Stomach (tissue), 8 donors: ENCODE measurements at regions not wholly inside any gene's neighbourhood (a gene's known extent, or its start where the extent isn't known, plus 50 kb on each side); places are given as distances from the start of the nearest gene placed in this dataset.

Source experiments
- DNase-seq, 2 donors: peaks; one replicate each; pipeline versions ENCODE4 v3.0.0 to v3.0.0-alpha.2; 2013 to 2019
- H3K27ac ChIP-seq, 5 donors: fragments of 200-600 bp in 4 of 5; sonication (generic) in 4 of 5; one replicate each; pipeline ENCODE4 v1.5.1; 2013 to 2019; ENCODE audit warnings: mild to moderate bottlenecking in 1 of 5, moderate library complexity in 1 of 5
- H3K27me3 ChIP-seq, 3 donors: fragments of 200-600 bp; sonication (generic); one replicate each; pipeline ENCODE4 v1.5.1; 2017 to 2019; ENCODE audit warnings: mixed run types in 1 of 3
- H3K36me3 ChIP-seq, 4 donors: fragments of 200-600 bp; sonication (generic); 1 replicate in 3 of 4; 2 replicates in 1 of 4; pipeline ENCODE4 v1.5.1; 2016 to 2019
- H3K4me1 ChIP-seq, 4 donors: fragments of 200-600 bp; sonication (generic); one replicate each; pipeline ENCODE4 v1.5.1; 2016 to 2019
- H3K4me3 ChIP-seq, 4 donors: fragments of 200-600 bp; sonication (generic) in 3 of 4; one replicate each; pipeline ENCODE4 v1.5.1; 2016 to 2019; ENCODE audit warnings: mild to moderate bottlenecking in 1 of 4
- H3K9me3 ChIP-seq, 4 donors: fragments of 200-600 bp; sonication (generic); one replicate each; pipeline ENCODE4 v1.5.1; 2016 to 2019
- CTCF ChIP-seq, 7 experiments: fragments of 450-650 bp in 4 of 7; fragments of 200-600 bp in 3 of 7; sonication (generic) in 3 of 7; IDR thresholded peaks; one replicate each; pipeline ENCODE4 v1.5.1; 2016 to 2019; ENCODE audit warnings: antibody characterized with exemption in 7 of 7, control low read depth in 2 of 7, mild to moderate bottlenecking in 1 of 7
- EP300 ChIP-seq: sonication (generic); formaldehyde crosslinking; IDR thresholded peaks from one replicate; pipeline ENCODE4 v1.6.1; 2017; ENCODE audit warnings: antibody characterized with exemption
- POLR2A ChIP-seq, 4 donors: fragments of 450-650 bp; IDR thresholded peaks; one replicate each; pipeline ENCODE4 v1.6.1; 2016; ENCODE audit warnings: antibody characterized with exemption in 4 of 4, control low read depth in 2 of 4, mild to moderate bottlenecking in 1 of 4, moderate library complexity in 1 of 4
- POLR2AphosphoS5 ChIP-seq, 3 donors: sonication (generic); formaldehyde crosslinking; IDR thresholded peaks; one replicate each; pipeline ENCODE4 v1.6.1; 2016; ENCODE audit warnings: antibody characterized with exemption in 3 of 3
- WGBS, 5 donors: extraction: QIAGEN DNeasy Blood & Tissue Kit in 3 of 5; methylation state at CpG; one replicate each; pipeline versions ENCODE4 v1.1.5 to v1.1.7; 2013 to 2018; 5-methylcytosine and 5-hydroxymethylcytosine counted together
- intact Hi-C: fragments of 100-400 bp; cut with DNase I; formaldehyde crosslinking; loops from one replicate; pipeline ENCODE4 v1.15.1; 2023; ENCODE audit warnings: low total_unique reads
- donor health status: healthy with polysubstance abuse.
- donor health status: Bipolar disorder and iron deficiency.
- donor health status: healthy.

- 83 to 90% (median 85%) methylated on average over 4 of the region's 4 CpGs for WGBS, 5 donors
- Histone ChIP-seq H3K27ac (no peak overlapping the region), H3K4me1 (peaks cover 0 to 7% (median 0%) of the 10 kb centered on the region in 4 donors), H3K9me3 (peaks cover 0 to 2% (median 0%) of the 10 kb centered on the region in 4 donors), H3K4me3 (no peak overlapping the region), H3K27me3 (peaks cover 0 to 3% (median 0%) of the 10 kb centered on the region in 3 donors), H3K36me3 (no peaks in the 10 kb centered on the region)
- intact Hi-C loops = no loop called here
- DNase-seq = no peak
- TF ChIP-seq CTCF (IDR thresholded peaks at IDR 0.05) (no peak), EP300 (no peak), POLR2A (IDR thresholded peaks at IDR 0.05) (no peak), POLR2AphosphoS5 (IDR thresholded peaks at IDR 0.05) (no peak)
These were observed 222.2 kb upstream of the MAP3K7 start for GRCh38 chr6:90809035-90809434.

GRCh38 chr6:90807791-90808701 is 221.2 kb upstream of the MAP3K7 start:
- H3K36me3 ChIP-seq = no peaks in the 10 kb centered on the region
- TF ChIP-seq CTCF (IDR thresholded peaks at IDR 0.05) = no peak
- no peak for TF ChIP-seq POLR2AphosphoS5 (IDR thresholded peaks at IDR 0.05)
- no peak for TF ChIP-seq POLR2A (IDR thresholded peaks at IDR 0.05)
- TF ChIP-seq EP300 = no peak
- no peaks in the 10 kb centered on the region for H3K9me3 ChIP-seq
- WGBS, 5 donors = 83 to 90% (median 86%) methylated on average over 6 of the region's 6 CpGs
- intact Hi-C loops = no loop called here
- H3K4me1 ChIP-seq = peaks cover 0 to 7% (median 0%) of the 10 kb centered on the region in 4 donors
- peaks cover 0 to 3% (median 0%) of the 10 kb centered on the region in 3 donors for H3K27me3 ChIP-seq
- DNase-seq = no peak
- H3K4me3 ChIP-seq = no peak overlapping the region
- H3K27ac ChIP-seq = no peak overlapping the region

- Histone ChIP-seq H3K27me3 (peaks cover 0 to 3% (median 0%) of the 10 kb centered on the region in 3 donors), H3K4me1 (no peaks in the 10 kb centered on the region), H3K4me3 (no peak overlapping the region), H3K27ac (no peak overlapping the region), H3K36me3 (no peaks in the 10 kb centered on the region), H3K9me3 (no peaks in the 10 kb centered on the region)
- 71 to 89% (median 73%) methylated on average over 1 of the region's 1 CpG for WGBS, 5 donors
- intact Hi-C loops = no loop called here
- TF ChIP-seq CTCF (IDR thresholded peaks at IDR 0.05) (no peak), EP300 (no peak), POLR2A (IDR thresholded peaks at IDR 0.05) (no peak), POLR2AphosphoS5 (IDR thresholded peaks at IDR 0.05) (no peak)
- no peak for DNase-seq
These were observed 218.8 kb upstream of the MAP3K7 start for GRCh38 chr6:90805619-90806155.

- intact Hi-C loops = no loop called here
- no peak overlapping the region for H3K27ac ChIP-seq
- DNase-seq = no peak
These were observed 217.1 kb upstream of the MAP3K7 start for GRCh38 chr6:90803956-90804355.

More at GRCh38 chr6:90803956-90804355, 217.1 kb upstream of the MAP3K7 start:
- Histone ChIP-seq H3K36me3 (no peaks in the 10 kb centered on the region), H3K4me3 (no peak overlapping the region), H3K27me3 (peaks cover 0 to 3% (median 0%) of the 10 kb centered on the region in 3 donors), H3K4me1 (no peaks in the 10 kb centered on the region), H3K9me3 (no peaks in the 10 kb centered on the region)
- TF ChIP-seq POLR2AphosphoS5 (IDR thresholded peaks at IDR 0.05) (no peak), CTCF (IDR thresholded peaks at IDR 0.05) (no peak), POLR2A (IDR thresholded peaks at IDR 0.05) (no peak), EP300 (no peak)
- 74 to 89% (median 88%) methylated on average over 2 of the region's 2 CpGs for WGBS, 5 donors
